ENCODE measurements at regions not wholly inside any gene's neighbourhood (a gene's known extent, or its start where the extent isn't known, plus 50 kb on each side); places are given as distances from the start of the nearest gene placed in this dataset.
"Not testable (repeated sequence)": the region's sequence is repeated elsewhere in the genome, so short reads cannot be mapped to it uniquely, and the experiment has no call there.

DNA sequence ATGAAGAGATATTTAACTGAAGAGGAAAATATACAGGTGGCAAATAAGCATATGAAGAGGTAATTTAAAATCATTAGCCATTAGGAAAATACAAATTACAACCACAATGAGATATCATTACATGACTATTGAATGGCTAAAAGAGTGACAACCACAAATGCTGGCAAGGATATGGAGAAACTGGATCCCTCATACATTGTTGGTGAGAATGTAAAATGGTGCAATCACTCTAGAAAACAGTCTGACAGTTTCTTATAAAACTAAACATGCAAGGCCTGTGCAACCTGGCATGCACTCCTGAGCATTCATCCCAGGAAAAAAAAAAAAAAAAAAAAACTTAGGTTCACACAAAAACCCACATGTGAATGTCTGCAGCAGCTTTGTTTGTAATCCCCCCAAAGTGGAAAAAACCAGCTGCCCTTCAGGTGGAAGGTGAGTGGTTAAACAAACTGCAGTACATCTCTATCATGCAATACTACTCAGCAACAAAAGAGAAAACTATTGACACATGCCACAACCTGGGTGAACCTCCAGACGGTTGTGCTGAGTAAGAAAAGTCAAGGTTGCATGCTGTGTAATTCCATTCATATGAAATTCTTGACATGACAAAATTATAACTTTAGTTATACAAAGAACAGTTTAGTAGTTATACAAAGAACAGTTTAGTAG, 189.2 kb upstream of the IRF2BP2 start:
- not testable (repeated sequence) for DNase-seq (ENCODE audit: low spot score)

DNA sequence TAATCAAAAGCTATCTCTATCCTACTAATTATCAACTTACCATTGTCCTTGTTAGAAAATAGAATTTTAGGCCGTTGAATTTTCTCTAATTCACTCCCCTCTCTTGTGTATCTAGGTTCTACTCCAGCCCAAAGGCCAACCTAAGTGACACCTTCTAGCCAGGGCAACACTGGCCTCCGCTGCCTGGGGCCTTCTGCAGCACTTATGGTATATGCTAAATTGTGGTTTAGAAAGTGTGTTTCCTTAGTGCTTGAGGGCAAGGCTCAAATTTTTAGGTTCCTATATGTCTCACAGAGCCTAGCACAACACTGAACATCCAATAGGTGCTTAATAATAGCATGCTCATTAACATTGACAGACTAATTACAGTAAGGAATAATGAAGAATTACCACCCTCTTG, 187.2 kb upstream of the IRF2BP2 start:
- DNase-seq (ENCODE audit: low spot score), result not testable (repeated sequence)

DNA sequence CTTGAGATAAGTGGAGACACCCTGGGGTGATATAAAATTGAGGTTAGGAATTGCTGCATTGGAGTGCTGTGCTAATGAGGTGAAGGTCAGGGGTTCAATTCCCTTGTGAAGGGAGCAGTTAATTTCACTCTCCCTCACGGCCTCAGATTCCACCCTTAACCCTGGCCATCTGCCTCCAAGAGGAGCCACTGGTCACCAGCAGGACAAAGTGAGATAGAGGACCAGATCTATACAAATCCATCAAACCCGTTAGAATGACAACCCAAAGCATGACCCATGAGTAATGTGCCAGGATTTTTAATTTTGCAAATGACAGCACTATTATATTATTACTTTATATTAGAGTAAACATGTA, 186.4 kb upstream of the IRF2BP2 start:
- not testable (repeated sequence) for DNase-seq (ENCODE audit: low spot score)

DNA sequence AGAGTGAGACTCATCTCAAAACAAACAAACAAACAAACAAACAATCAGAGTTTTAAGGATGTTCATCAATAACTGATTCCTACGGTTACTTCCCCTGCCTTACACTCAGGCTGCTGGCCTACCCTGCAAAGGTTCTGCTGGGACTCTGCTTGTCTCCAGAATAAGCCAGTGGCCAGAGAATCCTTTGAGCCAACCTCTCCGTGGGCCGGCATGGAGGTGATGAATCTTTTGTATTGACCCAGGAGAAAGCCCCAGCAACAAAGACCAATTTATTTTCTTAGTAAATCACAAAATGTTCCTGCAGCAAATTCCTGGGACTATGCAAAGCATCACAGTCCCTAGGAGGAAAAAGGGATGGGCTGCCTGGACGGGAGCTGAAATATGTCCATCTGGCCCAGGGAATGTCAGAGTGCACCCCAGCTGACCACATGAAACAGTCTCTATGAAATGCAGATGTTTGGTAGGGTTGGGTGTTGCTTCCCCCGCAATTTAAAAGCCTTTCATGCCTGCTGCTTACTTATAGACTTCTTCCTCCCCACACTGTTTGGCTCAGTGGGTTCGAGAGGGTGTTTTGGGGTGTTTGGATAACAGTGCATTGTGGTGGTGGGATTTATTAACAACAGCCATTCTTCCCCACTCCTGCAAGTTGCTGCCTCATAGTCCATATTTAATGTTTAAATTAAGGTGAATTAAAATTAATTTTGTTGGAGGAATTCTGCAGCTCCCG, 185.9 kb upstream of the IRF2BP2 start:
- not testable (repeated sequence) for DNase-seq (ENCODE audit: low spot score)

DNA sequence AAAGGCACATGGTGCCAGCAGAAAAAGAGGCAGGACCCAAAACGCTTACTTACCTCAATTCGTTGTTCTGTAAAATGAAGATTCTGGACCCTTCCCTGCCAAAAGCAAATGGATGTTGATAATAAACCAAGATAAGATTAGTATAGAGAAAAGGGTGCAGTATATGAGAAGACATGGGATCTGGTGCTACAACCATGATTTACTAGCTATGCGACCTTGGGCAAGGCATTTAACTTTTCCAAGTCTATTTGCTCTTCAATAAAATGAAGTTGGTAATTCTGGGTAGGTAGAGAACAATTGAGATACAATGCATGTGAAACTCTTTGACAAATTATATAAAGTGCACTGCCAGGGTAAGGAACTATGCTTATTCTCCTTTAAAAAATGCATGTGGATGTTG, 185.0 kb upstream of the IRF2BP2 start:
- DNase-seq (ENCODE audit: low spot score), result not testable (repeated sequence)

DNA sequence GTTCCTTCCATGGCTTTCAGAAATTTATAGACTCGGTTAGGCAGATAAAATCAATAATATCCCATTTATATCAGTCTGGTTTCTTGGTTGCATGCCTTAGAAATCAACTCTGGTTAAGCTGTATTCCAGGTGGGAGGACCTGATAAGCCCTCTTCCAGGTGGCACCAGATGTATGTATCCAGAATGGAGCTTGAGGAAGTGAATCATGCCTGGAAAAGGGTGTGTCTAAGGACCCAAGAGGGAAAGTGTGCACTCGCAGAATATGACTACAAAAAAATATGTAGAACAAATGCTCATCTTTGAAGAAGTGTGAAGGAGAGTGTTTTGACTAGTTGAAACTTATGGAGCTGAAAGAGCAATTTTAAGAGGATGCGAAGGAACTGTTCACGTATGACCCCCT, 184.5 kb upstream of the IRF2BP2 start:
- DNase-seq (ENCODE audit: low spot score), result not testable (repeated sequence)

DNA sequence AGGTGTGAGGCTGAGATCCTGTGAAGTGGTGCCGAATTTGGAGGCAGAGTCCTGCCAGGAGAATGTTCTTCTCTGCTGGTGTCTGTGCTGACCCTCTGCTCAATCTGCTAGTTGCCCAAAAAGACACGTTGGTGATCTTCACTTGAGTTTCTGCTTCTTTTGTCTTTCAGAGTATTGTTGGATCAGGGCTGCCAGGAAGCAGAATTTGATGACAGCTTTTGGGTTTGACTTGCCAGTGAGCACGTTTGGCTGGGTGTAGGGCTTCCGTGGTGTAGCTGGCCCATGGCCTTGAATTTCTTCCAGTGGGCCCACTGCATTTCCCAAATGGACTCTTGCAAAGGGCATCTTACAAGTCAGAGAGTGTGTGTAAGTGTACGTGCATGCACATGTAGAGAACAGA, 183.9 kb upstream of the IRF2BP2 start:
- DNase-seq (ENCODE audit: low spot score), result not testable (repeated sequence)

DNA sequence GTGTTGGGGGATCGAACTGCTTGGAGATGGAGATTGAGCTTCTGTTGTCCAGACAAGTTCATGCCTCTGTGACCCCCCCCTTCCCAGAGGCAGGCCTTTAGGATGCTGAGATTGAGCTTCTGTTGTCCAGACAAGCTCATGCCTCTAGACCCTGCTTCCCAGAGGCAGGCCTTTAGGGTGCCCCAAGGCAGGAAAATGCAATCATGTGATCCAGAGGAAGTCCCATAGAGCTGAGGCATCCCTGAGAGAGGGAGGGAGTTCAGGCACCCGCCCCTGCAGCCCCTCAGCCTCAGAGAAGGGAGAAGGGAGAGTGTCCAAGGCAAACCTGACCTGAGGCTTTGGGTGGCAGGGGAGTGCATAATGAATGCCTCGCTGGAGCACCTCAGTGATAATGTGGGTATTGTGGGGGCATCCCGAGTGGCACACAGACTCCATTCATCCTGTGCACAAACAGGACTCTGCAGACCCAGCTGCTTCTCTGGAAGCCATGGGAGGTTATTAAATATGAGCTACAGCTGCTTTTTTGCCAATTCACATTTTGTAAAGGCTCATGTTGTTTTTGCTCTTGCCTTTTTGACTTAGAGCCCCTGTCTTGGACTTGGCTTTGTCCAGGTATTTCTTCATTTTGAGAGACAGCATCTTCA, 182.4 kb upstream of the IRF2BP2 start:
- DNase-seq (ENCODE audit: low spot score), result not testable (repeated sequence)

DNA sequence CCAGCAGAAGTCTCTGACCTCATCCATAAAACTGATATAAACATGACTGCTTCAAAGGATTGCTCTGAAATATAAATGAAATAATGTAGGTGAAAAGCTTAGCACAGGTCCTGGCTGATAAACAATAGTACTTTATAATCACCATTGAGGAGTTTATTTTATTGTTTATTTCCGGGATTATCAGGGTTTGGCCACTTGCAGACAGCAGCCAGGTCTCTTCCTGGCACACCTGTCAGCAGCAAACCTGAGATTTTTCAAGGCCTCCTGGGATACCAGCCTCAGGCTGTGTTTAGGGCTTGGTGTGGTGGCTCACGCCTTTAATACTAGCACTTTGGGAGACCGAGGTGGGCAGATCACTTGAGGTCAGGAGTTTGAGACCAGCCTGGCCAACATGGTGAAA, 181.6 kb upstream of the IRF2BP2 start:
- DNase-seq (ENCODE audit: low spot score), result not testable (repeated sequence)

DNA sequence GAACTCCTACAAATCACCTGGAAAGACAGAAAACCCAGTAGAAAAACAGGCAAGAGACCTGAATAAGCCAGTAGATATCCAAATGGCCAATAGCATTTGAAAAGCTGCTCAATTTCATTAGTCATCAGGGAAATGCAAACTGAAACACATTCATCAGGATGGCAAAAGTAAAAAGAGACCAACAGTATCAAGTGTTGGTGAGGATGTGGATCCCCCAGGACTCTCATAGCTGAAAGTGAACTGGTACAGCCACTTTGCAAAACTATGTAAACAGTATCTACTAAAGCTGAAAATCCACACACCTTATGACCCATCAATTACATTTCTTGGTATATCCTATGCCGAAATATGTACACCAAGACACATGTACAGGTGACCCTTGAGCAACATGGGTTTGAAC, 180.4 kb upstream of the IRF2BP2 start:
- not testable (repeated sequence) for DNase-seq (ENCODE audit: low spot score)

DNA sequence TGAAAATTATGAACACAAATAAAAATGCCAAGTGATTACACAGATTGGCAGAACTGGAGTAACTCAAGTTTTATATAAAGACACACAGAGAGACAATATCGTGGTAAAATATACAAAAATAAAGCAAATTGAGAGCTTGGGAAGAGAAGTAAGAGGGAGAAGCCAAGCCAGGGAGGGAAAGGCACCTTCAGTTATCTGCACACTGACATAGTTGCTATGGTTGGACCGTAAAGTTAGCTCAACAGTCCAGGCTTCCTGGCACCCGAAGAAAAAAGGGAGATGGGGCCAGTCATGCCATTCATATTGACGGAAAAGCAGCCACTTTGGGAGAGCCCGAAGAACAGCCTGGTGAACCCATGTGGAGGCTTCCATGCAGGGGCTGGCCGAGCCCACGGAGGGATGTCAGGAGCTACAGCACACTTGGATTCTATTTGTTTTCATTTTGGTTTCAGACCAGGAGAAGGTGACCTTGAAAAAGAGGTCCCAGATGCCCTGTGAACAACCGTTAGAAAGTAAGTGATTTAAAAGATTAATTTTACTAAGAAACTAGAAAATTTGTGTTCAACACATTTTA, 177.1 kb upstream of the IRF2BP2 start:
- not testable (repeated sequence) for DNase-seq (ENCODE audit: low spot score)

DNA sequence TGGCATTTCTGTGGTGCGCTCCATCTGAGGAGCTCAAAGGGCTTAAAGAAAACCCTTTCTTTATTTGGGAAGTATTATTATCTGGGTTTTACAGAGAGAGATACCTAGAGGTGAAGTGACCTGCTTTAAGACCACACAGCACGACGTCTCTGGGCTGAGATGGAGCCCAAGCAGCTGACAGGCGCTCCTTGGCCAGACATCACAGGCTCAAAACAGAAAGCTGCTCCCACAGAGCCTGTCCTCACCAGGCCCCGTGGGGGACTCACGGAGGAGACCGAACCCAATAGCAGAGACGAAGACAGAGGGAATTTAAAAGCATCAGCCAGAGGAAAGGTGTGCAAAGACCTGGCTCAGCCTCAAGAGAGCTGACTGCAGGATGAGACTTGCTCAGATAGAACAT, 175.9 kb upstream of the IRF2BP2 start:
- DNase-seq (ENCODE audit: low spot score), result not testable (repeated sequence)

DNA sequence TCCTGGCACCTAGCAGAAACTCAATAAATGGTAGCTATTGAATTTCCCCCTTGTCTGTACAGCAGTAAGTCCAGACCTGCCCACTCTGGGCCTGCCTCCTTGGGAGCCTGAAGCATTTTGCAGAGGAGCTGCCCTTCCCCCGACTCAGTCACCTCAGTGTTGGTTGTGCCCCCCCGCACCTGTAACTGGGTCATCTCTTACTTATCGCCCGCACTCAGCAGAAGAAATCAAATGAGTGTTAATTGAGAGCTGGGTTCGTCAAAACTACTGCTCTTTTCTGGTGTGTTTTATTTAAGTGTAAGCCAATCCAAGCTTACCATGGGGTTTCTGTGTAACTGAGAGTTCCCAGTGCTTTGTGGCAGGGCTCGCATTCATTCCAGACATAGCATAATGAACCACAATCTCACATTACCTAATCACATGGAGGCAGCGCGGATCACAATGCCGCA, 175.5 kb upstream of the IRF2BP2 start:
- not testable (repeated sequence) for DNase-seq (ENCODE audit: low spot score)

DNA sequence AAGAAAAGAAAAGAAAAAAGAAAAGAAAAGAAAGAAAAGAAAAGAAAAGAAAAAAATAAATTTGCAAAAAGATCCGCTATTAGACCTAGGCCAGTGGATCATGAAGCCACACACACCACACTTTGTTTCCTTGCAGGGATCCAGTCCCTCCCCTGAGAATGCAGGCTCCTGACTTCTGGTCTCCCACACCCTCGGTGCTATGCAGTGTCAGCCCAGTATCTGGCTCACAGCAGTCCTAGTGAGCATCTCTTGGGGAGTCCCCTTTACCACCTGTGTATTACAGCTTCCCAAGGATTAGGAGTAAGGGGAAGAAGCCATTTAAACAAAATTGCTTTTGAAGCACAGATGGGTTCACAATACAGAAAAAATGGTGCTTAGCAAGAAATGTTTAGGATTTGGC, 174.1 kb upstream of the IRF2BP2 start:
- not testable (repeated sequence) for DNase-seq (ENCODE audit: low spot score)

DNA sequence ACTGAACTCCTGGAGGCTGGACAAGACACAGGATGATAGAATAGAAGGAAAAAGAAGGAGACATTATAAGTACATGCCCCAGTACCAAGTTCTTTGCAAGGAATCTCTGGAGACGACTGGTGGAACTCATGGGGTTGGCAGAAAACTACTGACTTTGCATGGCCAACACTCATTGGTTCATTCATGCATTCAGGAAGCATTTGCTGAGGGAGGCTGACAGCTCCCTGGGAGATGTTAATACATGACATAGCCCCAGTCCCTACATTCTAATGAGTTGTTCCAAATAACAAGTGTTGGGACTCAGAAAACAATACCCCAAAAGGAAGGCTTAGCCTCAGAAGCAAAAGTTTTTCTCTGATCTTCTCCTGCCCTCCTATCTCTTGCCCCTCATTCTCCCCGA, 172.8 kb upstream of the IRF2BP2 start:
- DNase-seq (ENCODE audit: low spot score), result no peak

DNA sequence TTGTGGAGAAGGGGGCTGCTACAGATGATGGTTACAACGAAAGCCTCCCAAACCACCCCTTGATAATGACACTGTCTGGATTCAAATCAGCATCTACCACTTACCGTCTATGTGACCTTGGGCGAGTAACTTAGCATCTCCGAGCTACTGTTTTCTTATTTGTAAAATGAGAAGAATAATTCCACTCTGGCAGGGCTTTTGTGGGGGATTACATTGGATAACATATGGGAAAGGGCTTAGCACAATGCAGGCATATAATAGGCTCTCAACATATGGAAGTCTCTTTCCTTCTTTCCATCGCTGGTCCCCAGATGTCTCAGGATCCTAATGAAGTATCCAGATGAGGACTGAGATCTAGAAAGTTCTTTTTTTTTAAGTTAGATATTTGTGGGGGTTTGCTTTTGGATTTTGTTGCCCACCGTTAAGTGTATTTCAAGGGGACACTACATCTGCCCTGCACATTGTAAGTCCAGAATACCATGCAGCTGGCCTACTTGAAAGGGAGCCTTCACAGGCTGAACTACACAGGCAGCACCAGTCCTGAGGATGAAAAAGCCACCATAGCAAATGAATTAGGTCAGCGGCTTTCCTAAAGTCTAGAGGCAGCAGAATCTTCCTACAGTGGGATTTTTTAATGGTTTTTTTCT, 172.2 kb upstream of the IRF2BP2 start:
- no peak for DNase-seq (ENCODE audit: low spot score)

DNA sequence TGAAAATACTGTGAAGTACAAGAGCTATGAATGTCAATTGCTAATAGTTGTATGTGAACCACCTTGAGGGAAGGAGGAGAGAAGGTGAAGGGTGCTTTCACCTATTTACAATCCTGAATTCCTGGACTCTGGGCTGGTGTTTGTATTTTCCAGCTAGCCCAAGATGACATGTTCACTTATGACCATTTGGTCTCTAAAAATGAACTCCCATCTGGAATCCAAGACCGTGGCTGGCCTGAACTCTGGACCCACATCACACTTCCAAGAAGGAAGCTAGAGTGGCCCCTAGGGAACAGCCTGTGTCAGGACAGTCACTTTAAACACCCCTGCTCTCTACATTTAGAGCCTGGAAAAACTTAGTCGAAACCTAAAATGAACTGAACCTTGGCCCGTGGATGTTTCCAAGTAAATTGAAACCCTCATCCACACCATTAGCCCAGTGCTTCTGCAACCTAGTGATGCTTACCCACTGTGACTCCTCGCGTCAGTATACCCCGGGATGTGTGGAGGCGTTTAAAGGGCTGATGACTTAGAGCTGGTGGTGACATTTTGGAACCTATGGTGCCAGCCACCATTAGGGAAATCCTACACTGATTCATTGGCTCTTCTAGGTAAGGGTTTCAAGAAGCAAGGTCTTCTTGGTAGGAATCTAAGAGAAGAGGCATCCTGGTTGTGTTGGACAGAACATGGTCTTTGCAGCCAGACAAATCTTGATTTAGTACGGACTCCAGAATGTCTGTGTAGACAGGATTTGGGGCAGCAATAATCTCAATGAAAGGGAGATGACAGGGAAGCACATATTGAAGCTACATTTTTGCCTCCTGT, 171.5 kb upstream of the IRF2BP2 start:
- no peak for DNase-seq (ENCODE audit: low spot score)

DNA sequence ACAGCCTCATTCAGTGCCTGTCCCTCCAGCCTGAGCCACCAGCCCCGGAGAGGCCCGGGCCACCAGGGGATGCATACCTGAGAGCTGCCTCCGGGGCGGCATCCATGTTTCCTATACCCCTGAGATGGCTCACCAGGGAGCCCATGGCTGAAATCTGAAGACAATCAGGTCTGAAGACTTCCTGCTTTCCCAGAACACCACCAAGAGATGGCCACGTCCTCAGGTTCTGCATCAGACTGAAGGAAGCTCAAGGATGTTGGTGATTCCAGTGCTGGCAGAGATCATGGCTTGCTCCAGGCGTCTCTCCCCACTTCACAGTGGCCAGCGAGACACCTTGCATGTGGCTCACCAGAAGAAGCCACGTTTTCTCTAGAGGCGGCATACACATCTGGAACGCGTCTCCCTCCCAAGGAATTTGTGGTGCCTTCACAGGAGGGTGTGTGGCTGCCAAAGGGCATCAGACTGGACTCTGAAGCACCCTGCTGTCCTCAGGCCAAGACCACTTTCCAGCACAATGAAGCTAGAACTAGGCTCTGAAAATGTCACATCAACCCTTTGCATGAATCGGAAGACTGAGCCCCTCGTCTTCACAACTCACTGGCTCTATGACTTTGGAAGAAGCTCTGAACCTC, 170.7 kb upstream of the IRF2BP2 start:
- no peak for DNase-seq (ENCODE audit: low spot score)

DNA sequence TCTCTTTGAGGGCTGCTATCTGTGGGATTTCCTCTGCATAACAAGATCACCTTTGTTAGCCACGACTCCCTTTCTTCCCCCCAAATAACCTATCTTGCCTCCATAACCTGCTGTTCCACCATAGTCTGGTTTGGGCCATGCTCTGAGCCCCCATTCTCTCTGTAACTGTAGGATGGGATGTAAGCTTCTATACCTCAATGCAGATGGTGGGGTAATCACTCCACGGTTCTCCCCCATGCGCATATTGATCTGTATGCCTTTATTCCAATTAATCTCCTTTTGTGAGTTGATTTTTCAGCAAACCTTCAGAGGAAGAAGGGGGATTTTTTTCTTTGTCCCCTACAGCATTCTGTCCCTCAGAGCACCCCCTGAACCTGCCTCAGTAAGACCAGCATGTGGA, 170.1 kb upstream of the IRF2BP2 start:
- DNase-seq (ENCODE audit: low spot score), result no peak

DNA sequence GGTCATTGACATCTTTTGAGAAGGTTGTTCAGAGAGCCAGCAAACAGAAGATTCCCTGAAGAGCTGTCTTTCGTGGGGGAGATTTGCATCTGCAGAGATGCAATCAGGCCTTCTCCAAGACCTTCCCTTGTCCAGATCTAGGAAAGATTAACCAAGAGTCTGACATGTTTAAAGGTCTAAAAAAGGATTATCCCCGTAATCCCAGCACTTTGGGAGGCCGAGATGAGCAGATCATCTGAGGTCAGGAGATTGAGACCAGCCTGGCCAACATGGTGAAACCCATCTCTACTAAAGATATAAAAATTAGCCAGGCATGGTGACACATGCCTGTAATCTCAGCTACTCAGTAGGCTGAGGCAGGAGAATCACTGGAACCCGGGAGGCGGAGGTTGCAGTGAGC, 169.6 kb upstream of the IRF2BP2 start:
- DNase-seq (ENCODE audit: low spot score), result not testable (repeated sequence)

DNA sequence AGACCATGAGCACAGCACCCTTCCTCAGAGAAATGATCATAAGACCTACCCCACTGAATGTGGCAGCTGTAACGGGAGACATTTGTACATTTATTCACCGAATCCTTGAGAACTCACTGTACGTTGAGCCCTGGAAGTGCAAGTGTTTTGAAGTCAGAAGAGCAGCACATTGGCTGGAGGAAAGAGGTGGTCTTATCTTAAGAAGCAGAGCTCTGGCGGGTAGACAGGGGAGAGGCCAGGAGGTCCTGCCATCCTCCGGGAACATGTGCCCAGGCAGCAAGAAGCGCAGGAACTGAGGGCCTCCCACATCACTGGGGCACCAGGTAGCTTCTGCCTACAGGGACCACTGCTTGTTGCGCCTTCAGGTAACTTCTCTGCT, 169.2 kb upstream of the IRF2BP2 start:
- no peak for DNase-seq (ENCODE audit: low spot score)
